Mesothelial cell of epicardium (in vitro differentiated cells): ENCODE measurements at regions not wholly inside any gene's neighbourhood (a gene's known extent, or its start where the extent isn't known, plus 50 kb on each side); places are given as distances from the start of the nearest gene placed in this dataset.
A peak's percentile ranks its signal among the peaks of the same experiment; 100 is the strongest.

ENCODE experiments used
- DNase-seq, 2 experiments: peaks; one replicate each; pipeline ENCODE4 v3.0.0; 2021; ENCODE audit warnings: low spot score in 2 of 2; ENCODE audit not compliant: unreplicated experiment in 2 of 2
- H3K27ac Mint-ChIP-seq: 2 replicates; pipeline ENCODE4 v1.8.0; 2021; ENCODE audit warnings: mixed read lengths
- H3K27me3 Mint-ChIP-seq: 2 replicates; pipeline ENCODE4 v1.8.0; 2021; ENCODE audit warnings: low read depth, mixed read lengths
- H3K36me3 Mint-ChIP-seq: 2 replicates; pipeline ENCODE4 v1.8.0; 2021; ENCODE audit warnings: mixed read lengths
- H3K4me1 Mint-ChIP-seq: 2 replicates; pipeline ENCODE4 v1.8.0; 2021; ENCODE audit warnings: mixed read lengths
- H3K4me3 Mint-ChIP-seq: 2 replicates; pipeline ENCODE4 v1.8.0; 2021; ENCODE audit warnings: mild to moderate bottlenecking, moderate library complexity, mixed read lengths
- H3K9me3 Mint-ChIP-seq: 2 replicates; pipeline ENCODE4 v1.8.0; 2021; ENCODE audit warnings: mixed read lengths
- TF ChIP-seq, protein P1 (sequence below): fragments of 200-600 bp; sonication (generic); IDR thresholded peaks from one replicate; pipeline ENCODE4 v1.5.0; 2021; ENCODE audit warnings: antibody characterized with exemption; ENCODE audit not compliant: unreplicated experiment

DNA sequence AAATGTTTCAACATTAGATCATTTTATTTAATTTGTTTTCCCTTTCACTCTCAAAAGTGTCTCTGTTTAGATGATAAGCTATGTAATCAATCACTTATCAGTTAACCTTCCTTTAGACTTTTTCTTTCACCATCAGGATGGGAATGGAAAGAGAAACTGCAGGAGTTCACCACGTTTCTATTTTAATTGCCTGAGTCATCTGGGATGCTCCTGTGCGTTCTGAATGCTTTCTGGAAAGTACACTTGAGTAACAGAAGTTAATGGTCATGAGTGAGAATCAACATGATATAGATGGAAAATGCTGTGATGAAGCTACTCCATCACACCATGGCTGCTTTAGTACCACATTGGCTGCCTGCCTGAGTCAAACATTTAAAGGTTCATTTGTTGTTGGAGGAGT lies 783.3 kb upstream of the CDH9 start:
- Mint-ChIP-seq H3K9me3 (peaks cover 6% of the 10 kb centered on the region), H3K4me3 (no peak overlapping the region), H3K27ac (peak overlapping the region; percentile 7), H3K4me1 (peaks cover 38% of the 10 kb centered on the region), H3K36me3 (no peaks in the 10 kb centered on the region), H3K27me3 (no peaks in the 10 kb centered on the region)
- DNase-seq: no peak
- TF ChIP-seq, protein P1, sequence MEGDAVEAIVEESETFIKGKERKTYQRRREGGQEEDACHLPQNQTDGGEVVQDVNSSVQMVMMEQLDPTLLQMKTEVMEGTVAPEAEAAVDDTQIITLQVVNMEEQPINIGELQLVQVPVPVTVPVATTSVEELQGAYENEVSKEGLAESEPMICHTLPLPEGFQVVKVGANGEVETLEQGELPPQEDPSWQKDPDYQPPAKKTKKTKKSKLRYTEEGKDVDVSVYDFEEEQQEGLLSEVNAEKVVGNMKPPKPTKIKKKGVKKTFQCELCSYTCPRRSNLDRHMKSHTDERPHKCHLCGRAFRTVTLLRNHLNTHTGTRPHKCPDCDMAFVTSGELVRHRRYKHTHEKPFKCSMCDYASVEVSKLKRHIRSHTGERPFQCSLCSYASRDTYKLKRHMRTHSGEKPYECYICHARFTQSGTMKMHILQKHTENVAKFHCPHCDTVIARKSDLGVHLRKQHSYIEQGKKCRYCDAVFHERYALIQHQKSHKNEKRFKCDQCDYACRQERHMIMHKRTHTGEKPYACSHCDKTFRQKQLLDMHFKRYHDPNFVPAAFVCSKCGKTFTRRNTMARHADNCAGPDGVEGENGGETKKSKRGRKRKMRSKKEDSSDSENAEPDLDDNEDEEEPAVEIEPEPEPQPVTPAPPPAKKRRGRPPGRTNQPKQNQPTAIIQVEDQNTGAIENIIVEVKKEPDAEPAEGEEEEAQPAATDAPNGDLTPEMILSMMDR: no peak

DNA sequence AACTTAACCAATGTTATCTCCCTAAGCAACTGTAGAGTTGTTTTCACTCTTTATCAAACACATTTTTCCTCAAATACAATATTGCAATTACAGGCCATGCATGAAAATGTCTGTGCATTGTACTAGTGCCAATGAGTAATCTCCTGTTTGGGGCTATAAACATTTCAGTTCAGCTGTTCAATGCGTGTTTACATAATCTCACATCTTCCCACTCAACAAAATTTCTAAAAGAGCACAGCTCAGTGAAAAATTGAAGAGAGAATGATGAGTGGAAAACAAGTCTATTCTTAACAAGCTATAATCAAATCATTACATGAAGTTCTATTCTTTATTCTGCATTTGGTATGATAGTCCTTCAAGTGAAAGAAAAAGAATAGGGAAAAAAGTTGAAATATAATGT lies 780.5 kb upstream of the CDH9 start:
- Mint-ChIP-seq H3K4me3 (no peak overlapping the region), H3K4me1 (peaks cover 40% of the 10 kb centered on the region)

GRCh38 chr5:27814983-27815382 lies 776.6 kb upstream of the CDH9 start:
- no peaks in the 10 kb centered on the region for H3K27me3 Mint-ChIP-seq
- peaks cover 11% of the 10 kb centered on the region for H3K9me3 Mint-ChIP-seq
- DNase-seq: no peak
- peaks cover 25% of the 10 kb centered on the region for H3K4me1 Mint-ChIP-seq
- TF ChIP-seq, protein P1: no peak
- no peak overlapping the region for H3K4me3 Mint-ChIP-seq
- no peak overlapping the region for H3K27ac Mint-ChIP-seq
- no peaks in the 10 kb centered on the region for H3K36me3 Mint-ChIP-seq

More for the DNA sequence above, 780.5 kb upstream of the CDH9 start:
- Mint-ChIP-seq H3K9me3 (peaks cover 11% of the 10 kb centered on the region), H3K27me3 (no peaks in the 10 kb centered on the region), H3K36me3 (no peaks in the 10 kb centered on the region), H3K27ac (peak overlapping the region; percentile 5)
- DNase-seq: no peak
- TF ChIP-seq, protein P1: no peak

DNA sequence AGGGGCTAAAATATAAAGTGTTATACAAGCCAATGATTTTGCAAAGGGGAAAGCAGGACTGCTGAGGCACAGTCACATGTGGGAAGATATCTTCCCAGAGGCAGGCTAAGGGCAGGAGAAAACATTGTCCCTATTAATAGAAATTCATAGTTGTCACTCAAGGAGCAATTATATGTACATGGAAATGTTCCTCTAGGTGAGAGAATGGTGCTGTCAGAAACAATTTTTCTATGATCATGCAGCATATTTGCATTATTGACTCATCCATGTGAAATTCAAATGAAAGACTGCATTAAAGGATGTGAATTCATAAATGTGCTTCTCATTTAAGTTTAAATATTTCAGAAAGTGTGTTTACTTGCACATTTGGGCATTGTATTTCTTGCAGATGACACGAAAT lies 775.9 kb upstream of the CDH9 start:
- H3K4me1 Mint-ChIP-seq: peaks cover 24% of the 10 kb centered on the region
- peaks cover 11% of the 10 kb centered on the region for H3K9me3 Mint-ChIP-seq
- no peaks in the 10 kb centered on the region for H3K27me3 Mint-ChIP-seq
- no peak for DNase-seq
- TF ChIP-seq, protein P1: no peak
- H3K36me3 Mint-ChIP-seq: no peaks in the 10 kb centered on the region
- H3K4me3 Mint-ChIP-seq: no peak overlapping the region
- no peak overlapping the region for H3K27ac Mint-ChIP-seq

DNA sequence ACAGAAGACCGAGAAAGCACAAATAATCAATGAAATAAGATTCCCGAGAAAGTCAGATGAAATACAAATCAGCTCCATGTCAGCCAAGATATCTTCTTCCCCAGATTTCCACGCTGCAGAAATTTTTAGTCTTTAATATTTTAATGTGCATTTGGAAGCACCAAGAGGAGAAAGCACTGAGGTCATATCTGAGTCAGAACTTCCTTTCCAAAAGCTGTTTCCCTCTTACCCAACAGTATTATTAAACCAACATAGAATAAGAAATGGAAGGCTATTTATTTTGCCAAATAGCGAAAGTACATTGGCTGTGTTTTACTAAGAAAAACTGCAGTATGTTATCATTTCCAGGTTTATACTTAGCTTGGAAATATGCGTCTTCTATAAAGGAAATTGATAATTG lies 772.1 kb upstream of the CDH9 start:
- TF ChIP-seq, protein P1: no peak
- DNase-seq: no peak
- H3K27ac Mint-ChIP-seq: no peak overlapping the region
- H3K4me1 Mint-ChIP-seq: peaks cover 12% of the 10 kb centered on the region
- no peaks in the 10 kb centered on the region for H3K9me3 Mint-ChIP-seq
- H3K4me3 Mint-ChIP-seq: no peak overlapping the region
- H3K36me3 Mint-ChIP-seq: no peaks in the 10 kb centered on the region
- H3K27me3 Mint-ChIP-seq: no peaks in the 10 kb centered on the region

GRCh38 chr5:27797220-27797619 lies 758.8 kb upstream of the CDH9 start:
- Mint-ChIP-seq H3K4me3 (no peak overlapping the region), H3K36me3 (peaks cover 10% of the 10 kb centered on the region), H3K9me3 (peaks cover 21% of the 10 kb centered on the region), H3K4me1 (peaks cover 14% of the 10 kb centered on the region), H3K27me3 (no peaks in the 10 kb centered on the region), H3K27ac (no peak overlapping the region)
- DNase-seq: no peak
- TF ChIP-seq, protein P1: no peak
